ENCODE measurements at regions not wholly inside any gene's neighbourhood (a gene's known extent, or its start where the extent isn't known, plus 50 kb on each side); places are given as distances from the start of the nearest gene placed in this dataset.

DNA sequence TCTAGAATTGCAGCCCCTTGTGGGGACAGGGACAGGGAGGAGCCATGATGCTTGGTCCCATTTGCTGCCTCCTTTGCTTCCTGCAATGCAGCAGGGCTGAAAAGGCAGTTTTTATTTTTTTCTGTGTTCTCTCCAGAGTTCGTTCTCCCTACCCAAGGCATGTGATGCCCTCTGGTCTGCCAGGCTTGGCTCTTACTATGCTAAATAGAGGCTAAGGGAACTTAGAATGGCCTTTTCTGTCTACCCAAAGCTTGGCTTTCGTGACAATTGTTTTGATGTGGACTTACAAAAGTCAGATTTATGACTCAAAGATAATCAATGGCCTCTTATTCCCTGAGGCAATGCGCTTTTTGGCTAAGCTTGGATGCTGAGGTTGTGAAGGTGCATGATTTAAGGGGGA lies 293.3 kb upstream of the TBL1XR1 start:
- TF ChIP-seq, protein P1, sequence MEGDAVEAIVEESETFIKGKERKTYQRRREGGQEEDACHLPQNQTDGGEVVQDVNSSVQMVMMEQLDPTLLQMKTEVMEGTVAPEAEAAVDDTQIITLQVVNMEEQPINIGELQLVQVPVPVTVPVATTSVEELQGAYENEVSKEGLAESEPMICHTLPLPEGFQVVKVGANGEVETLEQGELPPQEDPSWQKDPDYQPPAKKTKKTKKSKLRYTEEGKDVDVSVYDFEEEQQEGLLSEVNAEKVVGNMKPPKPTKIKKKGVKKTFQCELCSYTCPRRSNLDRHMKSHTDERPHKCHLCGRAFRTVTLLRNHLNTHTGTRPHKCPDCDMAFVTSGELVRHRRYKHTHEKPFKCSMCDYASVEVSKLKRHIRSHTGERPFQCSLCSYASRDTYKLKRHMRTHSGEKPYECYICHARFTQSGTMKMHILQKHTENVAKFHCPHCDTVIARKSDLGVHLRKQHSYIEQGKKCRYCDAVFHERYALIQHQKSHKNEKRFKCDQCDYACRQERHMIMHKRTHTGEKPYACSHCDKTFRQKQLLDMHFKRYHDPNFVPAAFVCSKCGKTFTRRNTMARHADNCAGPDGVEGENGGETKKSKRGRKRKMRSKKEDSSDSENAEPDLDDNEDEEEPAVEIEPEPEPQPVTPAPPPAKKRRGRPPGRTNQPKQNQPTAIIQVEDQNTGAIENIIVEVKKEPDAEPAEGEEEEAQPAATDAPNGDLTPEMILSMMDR (conservative IDR thresholded peaks at IDR 0.05; ENCODE audit: low read length): no peak
- TF ChIP-seq EZH2phosphoT487 (IDR thresholded peaks at IDR 0.05; ENCODE audit: borderline replicate concordance): no peak

Data from Loucy (cell line).